Stimulated activated CD4-positive, alpha-beta T cell treated with anti-CD3 and anti-CD28 coated beads, Interleukin-2, amount 100 ng/mL, for 48 hours (primary cell): ENCODE measurements at regions not wholly inside any gene's neighbourhood (a gene's known extent, or its start where the extent isn't known, plus 50 kb on each side); places are given as distances from the start of the nearest gene placed in this dataset.

Experiments
- DNase-seq, 2 donors: peaks; one replicate each; pipeline ENCODE4 v3.0.0-alpha.2; 2020

GRCh38 chr2:212596276-212596675, 57.7 kb upstream of the ERBB4 start:
- no peak for DNase-seq

GRCh38 chr2:212595036-212595654, 56.5 kb upstream of the ERBB4 start:
- DNase-seq = no peak

GRCh38 chr2:212592695-212593094, 54.1 kb upstream of the ERBB4 start:
- no peak for DNase-seq
